ENCODE measurements at regions not wholly inside any gene's neighbourhood (a gene's known extent, or its start where the extent isn't known, plus 50 kb on each side); places are given as distances from the start of the nearest gene placed in this dataset.

DNA sequence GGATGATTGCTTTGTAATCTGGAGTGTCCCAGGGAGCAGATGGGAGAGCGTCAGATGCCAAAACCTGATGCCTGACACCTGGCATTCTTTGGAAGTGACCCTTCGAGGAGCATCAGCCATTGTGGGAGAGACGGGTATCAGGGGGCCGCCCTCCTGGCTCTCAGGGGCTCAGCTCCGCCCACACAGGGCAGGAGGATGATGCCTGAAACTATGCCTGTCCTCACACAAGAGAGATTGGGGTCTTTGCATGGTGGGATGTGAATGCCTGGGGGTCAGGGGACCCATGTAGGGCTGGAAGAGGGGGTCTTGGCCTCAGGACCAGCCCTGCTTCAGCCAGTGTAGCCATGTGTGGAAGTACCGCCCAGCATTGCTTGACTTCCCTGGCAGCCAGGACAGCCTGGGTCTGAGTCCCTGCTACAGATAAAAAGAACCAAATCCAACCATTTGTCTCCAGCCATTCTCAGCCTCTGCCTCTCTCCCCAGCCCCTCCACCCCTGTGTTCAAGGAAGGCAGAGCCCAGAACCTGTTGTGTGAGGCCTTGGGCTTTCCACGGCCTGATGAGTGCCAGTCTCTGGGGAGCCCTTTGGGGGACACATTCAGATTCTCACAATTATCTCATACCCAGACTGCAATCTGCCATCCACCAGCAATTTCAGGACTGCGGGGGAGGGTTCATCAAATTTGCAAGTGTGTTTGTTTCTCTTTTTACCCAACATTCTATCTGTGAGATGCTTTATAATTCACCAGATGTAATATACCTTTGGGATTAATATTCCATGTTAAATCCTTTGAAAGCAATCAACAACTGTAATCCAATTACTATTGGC lies 371.2 kb downstream of the PREX1 start:
- no peak overlapping the region for H3K4me3 ChIP-seq (ENCODE audit: low read depth, low read length)
- TF ChIP-seq, protein P1, sequence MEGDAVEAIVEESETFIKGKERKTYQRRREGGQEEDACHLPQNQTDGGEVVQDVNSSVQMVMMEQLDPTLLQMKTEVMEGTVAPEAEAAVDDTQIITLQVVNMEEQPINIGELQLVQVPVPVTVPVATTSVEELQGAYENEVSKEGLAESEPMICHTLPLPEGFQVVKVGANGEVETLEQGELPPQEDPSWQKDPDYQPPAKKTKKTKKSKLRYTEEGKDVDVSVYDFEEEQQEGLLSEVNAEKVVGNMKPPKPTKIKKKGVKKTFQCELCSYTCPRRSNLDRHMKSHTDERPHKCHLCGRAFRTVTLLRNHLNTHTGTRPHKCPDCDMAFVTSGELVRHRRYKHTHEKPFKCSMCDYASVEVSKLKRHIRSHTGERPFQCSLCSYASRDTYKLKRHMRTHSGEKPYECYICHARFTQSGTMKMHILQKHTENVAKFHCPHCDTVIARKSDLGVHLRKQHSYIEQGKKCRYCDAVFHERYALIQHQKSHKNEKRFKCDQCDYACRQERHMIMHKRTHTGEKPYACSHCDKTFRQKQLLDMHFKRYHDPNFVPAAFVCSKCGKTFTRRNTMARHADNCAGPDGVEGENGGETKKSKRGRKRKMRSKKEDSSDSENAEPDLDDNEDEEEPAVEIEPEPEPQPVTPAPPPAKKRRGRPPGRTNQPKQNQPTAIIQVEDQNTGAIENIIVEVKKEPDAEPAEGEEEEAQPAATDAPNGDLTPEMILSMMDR (IDR thresholded peaks at IDR 0.05; ENCODE audit: insufficient read depth, low read length, poor library complexity, severe bottlenecking): no peak
- H3K27me3 ChIP-seq (ENCODE audit: control insufficient read depth, insufficient read depth, low read length): peaks cover 30% of the 10 kb centered on the region
- no peaks in the 10 kb centered on the region for H3K36me3 ChIP-seq (ENCODE audit: control insufficient read depth, insufficient read depth, low read length)
- DNase-seq (ENCODE audit: low read depth): no peak

DNA sequence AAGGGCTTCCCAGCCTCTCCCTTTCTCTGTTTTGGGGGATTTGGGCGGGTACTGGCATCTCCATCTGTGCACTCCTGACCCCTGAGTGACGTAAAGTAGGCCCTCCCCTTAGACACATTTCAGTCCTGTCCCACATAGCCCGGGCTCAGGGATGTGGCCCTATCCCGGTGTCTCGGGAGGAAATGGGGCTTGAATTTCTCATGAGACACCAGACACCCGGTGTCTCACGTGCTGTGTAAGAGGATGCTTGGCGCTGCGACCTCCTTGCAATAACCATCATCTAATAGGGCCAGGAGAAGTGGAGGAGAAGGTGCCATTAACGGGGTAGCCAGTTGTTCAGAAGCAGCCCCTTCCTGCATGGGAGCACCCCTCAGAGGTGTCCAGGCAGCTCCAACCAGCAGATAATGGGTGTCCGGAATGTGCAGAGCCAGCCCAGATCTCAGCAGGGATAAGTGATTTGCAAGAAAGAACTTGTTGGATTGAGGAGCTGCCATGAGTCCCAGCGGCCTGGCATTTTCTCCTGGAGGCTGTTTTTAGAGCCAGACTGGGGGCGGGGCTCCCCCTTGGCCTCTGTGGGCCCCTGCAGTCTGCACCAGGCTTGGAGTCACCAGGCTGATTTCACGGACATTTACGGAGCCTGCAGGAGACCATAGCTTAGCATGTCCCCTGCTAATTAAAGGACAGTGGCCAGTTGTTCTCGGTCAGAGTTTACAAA lies 372.0 kb downstream of the PREX1 start:
- TF ChIP-seq, protein P1 (IDR thresholded peaks at IDR 0.05; ENCODE audit: insufficient read depth, low read length, poor library complexity, severe bottlenecking): no peak
- no peak for DNase-seq (ENCODE audit: low read depth)
- no peak overlapping the region for H3K4me3 ChIP-seq (ENCODE audit: low read depth, low read length)
- H3K36me3 ChIP-seq (ENCODE audit: control insufficient read depth, insufficient read depth, low read length): no peaks in the 10 kb centered on the region
- peaks cover 30% of the 10 kb centered on the region for H3K27me3 ChIP-seq (ENCODE audit: control insufficient read depth, insufficient read depth, low read length)

DNA sequence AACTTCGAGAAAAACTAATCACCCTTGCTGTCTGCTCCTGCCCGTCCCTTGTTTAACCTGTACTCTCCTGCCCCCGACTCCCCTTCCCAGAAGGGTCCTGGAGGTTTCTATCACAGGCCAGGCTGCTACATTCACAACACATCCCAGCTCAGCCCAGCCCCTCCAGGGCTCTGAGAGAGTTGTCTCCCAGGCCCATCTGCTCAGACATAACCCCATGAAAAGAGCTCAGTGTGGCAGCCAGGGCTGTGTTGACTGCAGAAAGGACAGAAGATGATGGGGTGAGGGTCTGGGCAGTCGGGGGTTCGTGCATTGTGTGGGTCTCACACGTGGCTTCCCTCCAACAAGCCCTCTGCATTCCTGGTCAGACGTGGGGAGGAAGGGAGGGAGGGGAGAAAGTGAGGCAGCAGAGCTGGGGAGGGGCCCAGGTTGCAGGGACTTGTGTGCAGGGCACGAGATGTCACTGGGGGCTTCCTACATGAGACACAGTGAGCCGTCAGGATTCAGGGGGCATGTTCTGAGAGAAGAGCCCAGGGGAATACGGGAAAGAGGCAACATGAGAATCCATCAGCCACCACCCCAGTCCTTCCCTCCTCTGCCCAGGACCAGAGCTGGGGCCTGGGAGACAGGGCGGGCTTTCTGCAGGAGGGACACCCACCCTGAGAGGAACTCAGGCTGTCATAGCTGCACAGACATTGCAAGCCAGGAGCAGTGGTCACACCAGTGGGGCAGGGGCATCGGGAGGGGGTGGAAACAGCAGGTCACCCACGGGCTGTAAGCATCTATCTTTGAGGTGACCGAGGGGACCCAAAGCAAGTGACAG lies 372.9 kb downstream of the PREX1 start:
- no peak overlapping the region for H3K4me3 ChIP-seq (ENCODE audit: low read depth, low read length)
- DNase-seq (ENCODE audit: low read depth): no peak
- H3K27me3 ChIP-seq (ENCODE audit: control insufficient read depth, insufficient read depth, low read length): peaks cover 22% of the 10 kb centered on the region
- H3K36me3 ChIP-seq (ENCODE audit: control insufficient read depth, insufficient read depth, low read length): no peaks in the 10 kb centered on the region
- TF ChIP-seq, protein P1 (IDR thresholded peaks at IDR 0.05; ENCODE audit: insufficient read depth, low read length, poor library complexity, severe bottlenecking): no peak

DNA sequence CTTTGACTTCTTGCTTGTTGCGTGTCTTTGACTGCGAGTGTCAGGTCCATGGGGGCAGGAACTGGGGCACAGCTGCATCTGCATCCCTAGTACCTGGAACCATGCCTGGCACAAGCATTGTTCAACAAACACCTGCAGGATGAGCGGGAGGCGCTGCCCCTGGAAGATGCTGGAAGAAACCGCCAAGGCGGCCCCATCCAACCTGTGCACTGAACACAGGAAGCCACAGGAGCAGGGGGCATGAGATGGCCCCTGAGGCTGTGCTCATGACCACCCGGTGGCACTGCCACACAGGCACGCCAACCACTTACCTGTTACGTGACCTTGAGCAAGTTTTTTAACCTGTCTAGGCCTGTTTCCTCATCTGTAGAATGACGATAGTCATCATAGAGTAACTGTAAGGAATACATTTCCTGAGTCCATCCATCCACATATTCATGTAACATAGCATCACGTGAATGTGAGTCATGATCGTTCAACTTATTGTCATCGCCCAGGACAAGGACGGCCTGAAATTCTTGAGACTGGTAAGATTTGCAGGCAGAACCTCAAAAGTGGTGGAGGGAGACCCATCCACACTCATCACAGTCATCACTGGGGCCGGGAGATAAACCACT lies 374.2 kb downstream of the PREX1 start:
- Histone ChIP-seq H3K36me3 (ENCODE audit: control insufficient read depth, insufficient read depth, low read length) (no peaks in the 10 kb centered on the region), H3K27me3 (ENCODE audit: control insufficient read depth, insufficient read depth, low read length) (peaks cover 13% of the 10 kb centered on the region), H3K4me3 (ENCODE audit: low read depth, low read length) (no peak overlapping the region)
- TF ChIP-seq, protein P1 (IDR thresholded peaks at IDR 0.05; ENCODE audit: insufficient read depth, low read length, poor library complexity, severe bottlenecking): no peak
- DNase-seq (ENCODE audit: low read depth): no peak

DNA sequence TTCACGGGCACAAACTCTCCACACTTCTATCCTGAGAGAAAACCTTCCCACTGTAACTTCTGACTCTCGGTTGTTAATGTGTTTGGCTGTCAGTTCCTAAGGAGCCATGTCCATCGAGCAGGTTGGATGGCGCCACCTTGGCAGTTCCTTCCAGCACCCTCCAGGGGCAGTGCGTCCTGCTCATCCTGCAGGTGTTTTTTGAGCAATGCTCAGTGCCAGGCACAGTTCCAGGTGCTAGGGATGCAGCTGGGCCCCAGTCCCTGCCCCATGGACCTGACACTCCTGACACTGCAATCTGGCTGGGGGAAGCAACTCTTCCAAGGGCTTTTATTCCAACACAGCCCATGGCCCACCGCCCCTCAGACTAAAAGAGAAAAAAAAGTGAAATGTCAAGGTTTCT lies 376.4 kb downstream of the PREX1 start:
- DNase-seq (ENCODE audit: low read depth): no peak
- peaks cover 11% of the 10 kb centered on the region for H3K27me3 ChIP-seq (ENCODE audit: control insufficient read depth, insufficient read depth, low read length)
- H3K36me3 ChIP-seq (ENCODE audit: control insufficient read depth, insufficient read depth, low read length): no peaks in the 10 kb centered on the region
- TF ChIP-seq, protein P1 (IDR thresholded peaks at IDR 0.05; ENCODE audit: insufficient read depth, low read length, poor library complexity, severe bottlenecking): no peak
- H3K4me3 ChIP-seq (ENCODE audit: low read depth, low read length): no peak overlapping the region
